H9 (cell line): ENCODE measurements at regions not wholly inside any gene's neighbourhood (a gene's known extent, or its start where the extent isn't known, plus 50 kb on each side); places are given as distances from the start of the nearest gene placed in this dataset.

ENCODE experiments used
- DNase-seq: peaks from one replicate; pipeline ENCODE4 v3.0.0-alpha.2; 2017
- H2AFZ ChIP-seq: one replicate; pipeline ENCODE4 v1.6.1; 2013; ENCODE audit warnings: mild to moderate bottlenecking, low read length, control low read depth, moderate library complexity
- H2AK5ac ChIP-seq: 2 replicates; pipeline ENCODE4 v1.6.1; 2013; ENCODE audit warnings: low read length, control low read depth, mixed read lengths; ENCODE audit not compliant: insufficient read length
- H2BK120ac ChIP-seq: one replicate; pipeline ENCODE4 v1.6.1; 2013; ENCODE audit warnings: low read depth, mild to moderate bottlenecking, low read length, control low read depth, inconsistent platforms; ENCODE audit not compliant: poor library complexity, severe bottlenecking
- H2BK12ac ChIP-seq: 2 replicates; pipeline ENCODE4 v1.6.1; 2013; ENCODE audit warnings: low read length, control low read depth, mixed read lengths, low read depth; ENCODE audit not compliant: insufficient read length
- H2BK15ac ChIP-seq: 2 replicates; pipeline ENCODE4 v1.6.1; 2013; ENCODE audit warnings: low read depth, low read length, control low read depth
- H2BK20ac ChIP-seq: one replicate; pipeline ENCODE4 v1.6.1; 2013; ENCODE audit warnings: low read depth, mild to moderate bottlenecking, low read length, control low read depth, inconsistent platforms; ENCODE audit not compliant: poor library complexity, severe bottlenecking
- H2BK5ac ChIP-seq: 2 replicates; pipeline ENCODE4 v1.6.1; 2013; ENCODE audit warnings: low read length, control low read depth, mixed read lengths; ENCODE audit not compliant: insufficient read length
- H3K14ac ChIP-seq: 2 replicates; pipeline ENCODE4 v1.6.1; 2013; ENCODE audit warnings: low read length, control low read depth; ENCODE audit not compliant: insufficient read depth
- H3K18ac ChIP-seq: 2 replicates; pipeline ENCODE4 v1.6.1; 2013; ENCODE audit warnings: low read depth, mild to moderate bottlenecking, mixed read lengths, low read length, control low read depth; ENCODE audit not compliant: insufficient read length
- H3K23ac ChIP-seq: 2 replicates; pipeline ENCODE4 v1.6.1; 2013; ENCODE audit warnings: low read length, control low read depth, mixed read lengths, low read depth; ENCODE audit not compliant: insufficient read length
- H3K23me2 ChIP-seq: 2 replicates; pipeline ENCODE4 v1.6.1; 2013; ENCODE audit warnings: low read depth, mild to moderate bottlenecking, mixed read lengths, low read length, control low read depth; ENCODE audit not compliant: insufficient read length, poor library complexity, severe bottlenecking
- H3K27ac ChIP-seq: 2 replicates; pipeline ENCODE4 v1.5.1; 2013; ENCODE audit warnings: low read length, control low read depth, mixed read lengths, low read depth; ENCODE audit not compliant: insufficient read length
- H3K27me3 ChIP-seq: 2 replicates; pipeline ENCODE4 v1.6.1; 2013; ENCODE audit warnings: low read length, control low read depth, inconsistent platforms; ENCODE audit not compliant: insufficient read depth
- H3K4ac ChIP-seq: 2 replicates; pipeline ENCODE4 v1.6.1; 2013; ENCODE audit warnings: low read depth, mild to moderate bottlenecking, control low read depth, inconsistent platforms, low read length, moderate library complexity
- H3K4me1 ChIP-seq: 2 replicates; pipeline ENCODE4 v1.6.1; 2013; ENCODE audit warnings: low read length, control low read depth, inconsistent platforms; ENCODE audit not compliant: insufficient read depth
- H3K4me2 ChIP-seq: 2 replicates; pipeline ENCODE4 v1.6.1; 2013; ENCODE audit warnings: low read length, control low read depth, mixed read lengths; ENCODE audit not compliant: insufficient read length, insufficient read depth
- H3K56ac ChIP-seq: 2 replicates; pipeline ENCODE4 v1.6.1; 2013; ENCODE audit warnings: low read depth, mild to moderate bottlenecking, mixed read lengths, low read length, control low read depth; ENCODE audit not compliant: insufficient read length
- H3K79me1 ChIP-seq: 2 replicates; pipeline ENCODE4 v1.6.1; 2013; ENCODE audit warnings: low read depth, mild to moderate bottlenecking, moderate library complexity, low read length, control low read depth, inconsistent platforms; ENCODE audit not compliant: insufficient read depth, poor library complexity, severe bottlenecking
- H3K79me2 ChIP-seq: 2 replicates; pipeline ENCODE4 v1.6.1; 2013; ENCODE audit warnings: low read length, control low read depth, inconsistent platforms; ENCODE audit not compliant: insufficient read depth
- H3K9ac ChIP-seq: 2 replicates; pipeline ENCODE4 v1.6.1; 2013; ENCODE audit warnings: low read length, control low read depth, mixed read lengths; ENCODE audit not compliant: insufficient read length; ENCODE audit errors: extremely low read depth
- H3K9me3 ChIP-seq: one replicate; pipeline ENCODE4 v1.6.1; 2013; ENCODE audit warnings: low read depth, low read length, inconsistent platforms; ENCODE audit not compliant: control insufficient read depth
- H3T11ph ChIP-seq: one replicate; pipeline ENCODE4 v1.6.1; 2013; ENCODE audit warnings: mild to moderate bottlenecking, low read length, control low read depth, inconsistent platforms
- H4K20me1 ChIP-seq: one replicate; pipeline ENCODE4 v1.6.1; 2013; ENCODE audit not compliant: control insufficient read depth, insufficient read length, insufficient read depth
- H4K5ac ChIP-seq: 2 replicates; pipeline ENCODE4 v1.6.1; 2013; ENCODE audit warnings: low read depth, mild to moderate bottlenecking, mixed read lengths, low read length, control low read depth; ENCODE audit not compliant: insufficient read length
- H4K8ac ChIP-seq: replicated peaks from 2 replicates; pipeline ENCODE4 v1.6.1; 2013; ENCODE audit warnings: low read length, control low read depth, mixed read lengths, low read depth; ENCODE audit not compliant: insufficient read length
- H4K91ac ChIP-seq: 2 replicates; pipeline ENCODE4 v1.6.1; 2013; ENCODE audit warnings: low read depth, mild to moderate bottlenecking, moderate library complexity, mixed read lengths, low read length, control low read depth; ENCODE audit not compliant: insufficient read length
- H3K27ac Mint-ChIP-seq, 3 experiments: 2 replicates in 2 of 3; 3 replicates in 1 of 3; pipeline ENCODE4 v1.8.0; 2020 to 2021; ENCODE audit warnings: mixed read lengths in 3 of 3, mild to moderate bottlenecking in 1 of 3, moderate library complexity in 1 of 3
- H3K27me3 Mint-ChIP-seq: 2 replicates; pipeline ENCODE4 v1.8.0; 2021; ENCODE audit warnings: low read depth, mild to moderate bottlenecking, moderate library complexity, mixed read lengths
- H3K36me3 Mint-ChIP-seq, 3 experiments: 2 replicates in 2 of 3; 3 replicates in 1 of 3; pipeline ENCODE4 v1.8.0; 2020 to 2021; ENCODE audit warnings: low read depth in 3 of 3, mixed read lengths in 3 of 3; ENCODE audit not compliant: insufficient read depth in 1 of 3
- H3K4me1 Mint-ChIP-seq, 2 experiments: 2 replicates each; pipeline ENCODE4 v1.8.0; 2020; ENCODE audit warnings: mixed read lengths in 2 of 2
- H3K4me3 Mint-ChIP-seq, 2 experiments: 2 replicates in 1 of 2; 3 replicates in 1 of 2; pipeline ENCODE4 v1.8.0; 2020 to 2021; ENCODE audit warnings: mild to moderate bottlenecking in 2 of 2, mixed read lengths in 2 of 2, moderate library complexity in 1 of 2
- H3K9me3 Mint-ChIP-seq, 2 experiments: 2 replicates in 1 of 2; 3 replicates in 1 of 2; pipeline ENCODE4 v1.8.0; 2020; ENCODE audit warnings: mild to moderate bottlenecking in 2 of 2, mixed read lengths in 2 of 2, moderate library complexity in 1 of 2
- CTCF ChIP-seq: fragments of 200-600 bp; sonication (generic); conservative IDR thresholded peaks from 3 replicates; pipeline ENCODE4 v1.8.0; 2021; ENCODE audit warnings: antibody characterized with exemption, mild to moderate bottlenecking
- WGBS: extraction: QIAGEN DNeasy Blood & Tissue Kit; methylation state at CpG from one replicate; pipeline ENCODE4 v1.1.7; 2013; ENCODE audit warnings: missing lambda C conversion rate, low lambda C conversion rate, mixed read lengths; ENCODE audit not compliant: insufficient read length; ENCODE audit errors: extremely low coverage; 5-methylcytosine and 5-hydroxymethylcytosine counted together

GRCh38 chr18:75679331-75679730 lies 251.8 kb upstream of the SMIM21 start:
- no peaks in the 10 kb centered on the region for H4K20me1 ChIP-seq
- H4K91ac ChIP-seq: no peak overlapping the region
- H3K27me3 Mint-ChIP-seq: peaks cover 3% of the 10 kb centered on the region; the same call in 1 of the 2 replicates
- DNase-seq: no peak
- no peak overlapping the region for H3K18ac ChIP-seq
- no peak overlapping the region for H4K8ac ChIP-seq
- no peaks in the 10 kb centered on the region for H3K27me3 ChIP-seq
- no peaks in the 10 kb centered on the region for H3K9me3 ChIP-seq
- no peak overlapping the region for H3K27ac ChIP-seq
- no peak overlapping the region for H2BK20ac ChIP-seq
- no peak overlapping the region for H3K4me2 ChIP-seq
- H3K56ac ChIP-seq: no peak overlapping the region
- H3K36me3 Mint-ChIP-seq: peaks cover 0 to 2% (median 0%) of the 10 kb centered on the region in 3 experiments; a peak in 1 of 7 replicates
- H3K27ac Mint-ChIP-seq: peak overlapping the region in 1 of 3 experiments; percentile 44; a peak in 1 of 7 replicates
- H2BK5ac ChIP-seq: no peak overlapping the region
- no peaks in the 10 kb centered on the region for H3K23me2 ChIP-seq
- H3K9me3 Mint-ChIP-seq: peaks cover 1 to 2% of the 10 kb centered on the region in 2 experiments
- no peak for TF ChIP-seq CTCF
- H2AFZ ChIP-seq: no peak overlapping the region
- H3K79me1 ChIP-seq: no peaks in the 10 kb centered on the region
- no peak overlapping the region for H2AK5ac ChIP-seq
- H3K23ac ChIP-seq: no peak overlapping the region
- H3K79me2 ChIP-seq: no peaks in the 10 kb centered on the region
- no peak overlapping the region for H2BK12ac ChIP-seq
- no peak overlapping the region for H3K9ac ChIP-seq
- H3T11ph ChIP-seq: no peak overlapping the region
- H3K4me1 ChIP-seq: no peaks in the 10 kb centered on the region
- no CpG with 5 or more reads among the region's 13 CpGs for WGBS
- no peak overlapping the region for H3K4me3 Mint-ChIP-seq
- no peak overlapping the region for H3K14ac ChIP-seq
- H3K4ac ChIP-seq: no peak overlapping the region
- H4K5ac ChIP-seq: no peak overlapping the region
- no peak overlapping the region for H2BK120ac ChIP-seq
- no peaks in the 10 kb centered on the region for H3K4me1 Mint-ChIP-seq
- H2BK15ac ChIP-seq: no peak overlapping the region
